COLO668 (cell line): ENCODE measurements at regions not wholly inside any gene's neighbourhood (a gene's known extent, or its start where the extent isn't known, plus 50 kb on each side); places are given as distances from the start of the nearest gene placed in this dataset.
"Not testable (repeated sequence)": the region's sequence is repeated elsewhere in the genome, so short reads cannot be mapped to it uniquely, and the experiment has no call there.

ENCODE experiments used
- DNase-seq: peaks from one replicate; lab custom pipeline; 2025; ENCODE audit not compliant: unreplicated experiment; lab: John Stamatoyannopoulos, UW

GRCh38 chr6:79810185-79810705 lies 137.1 kb downstream of the ELOVL4 start:
- no peak for DNase-seq

- DNase-seq = no peak
These were observed 138.4 kb downstream of the ELOVL4 start for GRCh38 chr6:79808921-79809320.

GRCh38 chr6:79806661-79807060 lies 140.7 kb downstream of the ELOVL4 start:
- not testable (repeated sequence) for DNase-seq

GRCh38 chr6:79804732-79805131 lies 142.6 kb downstream of the ELOVL4 start:
- DNase-seq = no peak

- DNase-seq = no peak
These were observed 143.4 kb downstream of the ELOVL4 start for GRCh38 chr6:79803917-79804316.

- DNase-seq = no peak
These were observed 144.6 kb downstream of the ELOVL4 start for GRCh38 chr6:79802657-79803300.

GRCh38 chr6:79801362-79801761 lies 146.0 kb downstream of the ELOVL4 start:
- no peak for DNase-seq

GRCh38 chr6:79798841-79799240 lies 148.5 kb downstream of the ELOVL4 start:
- DNase-seq = no peak

GRCh38 chr6:79797912-79798311 lies 149.4 kb downstream of the ELOVL4 start:
- no peak for DNase-seq

GRCh38 chr6:79797163-79797764 lies 150.1 kb downstream of the ELOVL4 start:
- no peak for DNase-seq

GRCh38 chr6:79796197-79796596 lies 151.2 kb downstream of the ELOVL4 start:
- no peak for DNase-seq

- no peak for DNase-seq
These were observed 157.5 kb downstream of the ELOVL4 start for GRCh38 chr6:79789896-79790295.

- no peak for DNase-seq
These were observed 157.6 kb downstream of the SH3BGRL2 start for GRCh38 chr6:79788756-79789155.

- DNase-seq = no peak
These were observed 156.5 kb downstream of the SH3BGRL2 start for GRCh38 chr6:79787626-79788025.

- no peak for DNase-seq
These were observed 153.2 kb downstream of the SH3BGRL2 start for GRCh38 chr6:79784395-79784753.

- DNase-seq = no peak
These were observed 152.7 kb downstream of the SH3BGRL2 start for GRCh38 chr6:79783670-79784394.

- DNase-seq = no peak
These were observed 151.9 kb downstream of the SH3BGRL2 start for GRCh38 chr6:79782792-79783580.

- no peak for DNase-seq
These were observed 150.8 kb downstream of the SH3BGRL2 start for GRCh38 chr6:79781916-79782315.

GRCh38 chr6:79780881-79781280 lies 149.8 kb downstream of the SH3BGRL2 start:
- no peak for DNase-seq

- no peak for DNase-seq
These were observed 147.7 kb downstream of the SH3BGRL2 start for GRCh38 chr6:79778816-79779215.
